HepG2 (cell line): ENCODE measurements at regions not wholly inside any gene's neighbourhood (a gene's known extent, or its start where the extent isn't known, plus 50 kb on each side); places are given as distances from the start of the nearest gene placed in this dataset.

Source experiments
- ATAC-seq: fragments of 200-7000 bp; cut with Tn5 transposase; 3 replicates; pipeline ENCODE4 v1.9.1; 2020; ENCODE audit warnings: mild to moderate bottlenecking, moderate library complexity
- BruUV-seq: library from RNA; stranded (reverse); fragments of 400-500 nt; replicated peaks from 2 replicates; lab custom pipeline; 2021; lab: Mats Ljungman, UMichigan
- CTCF ChIA-PET: fragments of 300-600 bp; formaldehyde crosslinking; extraction: SDS; loops from one replicate; lab custom pipeline; 2021; ENCODE audit warnings: low total read pairs, inconsistent platforms, low intra/inter-chr PET ratio; lab: Yijun Ruan, JAX
- POLR2A ChIA-PET: fragments of 350-600 bp; sonication (Branson Sonifier 250); formaldehyde crosslinking; loops from one replicate; lab custom pipeline; 2020; ENCODE audit warnings: antibody characterized with exemption, inconsistent platforms; lab: Yijun Ruan, JAX
- DNase-seq: peaks from one replicate; pipeline ENCODE4 v3.0.0-alpha.2; 2015; ENCODE audit warnings: low spot score
- FAIRE-seq: peaks from 3 replicates; lab custom pipeline; 2011; peaks lifted over from hg19 to GRCh38; lab: Jason Lieb, UNC
- H2AFZ ChIP-seq: one replicate; pipeline ENCODE4 v1.6.1; 2011; ENCODE audit warnings: low read length, inconsistent platforms
- H3K27ac ChIP-seq: fragments of 300-600 bp; 3 replicates; pipeline ENCODE4 v1.8.0; 2011; ENCODE audit warnings: mixed run types, mild to moderate bottlenecking, mixed read lengths, low read length, inconsistent platforms; ENCODE audit not compliant: insufficient read depth; ENCODE audit errors: extremely low read length
- H3K27me3 ChIP-seq, 2 experiments: fragments of 200-600 bp in 1 of 2; 2 replicates in 1 of 2; 3 replicates in 1 of 2; pipeline versions ENCODE4 v1.6.0 to v1.8.0; 2011; ENCODE audit warnings: low read length in 2 of 2, mild to moderate bottlenecking in 2 of 2, moderate library complexity in 2 of 2, inconsistent platforms in 1 of 2; ENCODE audit not compliant: insufficient read depth in 2 of 2, control insufficient read depth in 1 of 2
- H3K36me3 ChIP-seq, 2 experiments: fragments of 200-600 bp in 1 of 2; replicated peaks in 1 of 2; 2 replicates in 1 of 2; 3 replicates in 1 of 2; pipeline versions ENCODE4 v1.5.1 to v1.8.0; 2011; ENCODE audit warnings: low read length in 2 of 2, inconsistent platforms in 1 of 2; ENCODE audit not compliant: insufficient read depth in 2 of 2, control insufficient read depth in 1 of 2
- H3K4me1 ChIP-seq: 2 replicates; pipeline ENCODE4 v1.5.1; 2012; ENCODE audit warnings: low read length, inconsistent platforms; ENCODE audit not compliant: insufficient read depth
- H3K4me2 ChIP-seq: 2 replicates; pipeline ENCODE4 v1.6.0; 2011; ENCODE audit warnings: low read depth, low read length, inconsistent platforms
- H3K4me3 ChIP-seq, 3 experiments: fragments of 200-600 bp in 1 of 3; sonication (generic), shearing (Covaris generic) in 1 of 3; replicated peaks in 1 of 3; 2 replicates each; pipeline ENCODE4 v1.5.1; 2011 to 2016; ENCODE audit warnings: low read length in 3 of 3, inconsistent platforms in 2 of 3, low read depth in 2 of 3, mild to moderate bottlenecking in 2 of 3, control low read depth in 1 of 3, mixed read lengths in 1 of 3; ENCODE audit not compliant: insufficient read depth in 1 of 3
- H3K79me2 ChIP-seq: one replicate; pipeline ENCODE4 v1.6.1; 2011; ENCODE audit warnings: low read length, inconsistent platforms; ENCODE audit not compliant: insufficient read depth
- H3K9ac ChIP-seq: 2 replicates; pipeline ENCODE4 v1.6.0; 2011; ENCODE audit warnings: mild to moderate bottlenecking, low read depth, low read length, inconsistent platforms; ENCODE audit not compliant: insufficient read depth
- H3K9me3 ChIP-seq: 2 replicates; pipeline ENCODE4 v1.5.1; 2012; ENCODE audit warnings: mild to moderate bottlenecking, low read length
- H4K20me1 ChIP-seq: 2 replicates; pipeline ENCODE4 v1.6.0; 2011; ENCODE audit warnings: inconsistent platforms, mild to moderate bottlenecking, low read length, moderate library complexity; ENCODE audit not compliant: insufficient read depth
- JDP2 ChIP-seq: sonication (generic); formaldehyde crosslinking; IDR thresholded peaks from 2 replicates; pipeline ENCODE4 v1.8.1; 2022; ENCODE audit warnings: missing genetic modification reagents, borderline replicate concordance
- KAT2B ChIP-seq: fragments of 150-350 bp; IDR thresholded peaks from 2 replicates; pipeline ENCODE4 v1.6.1; 2014; ENCODE audit warnings: low read depth, low read length, borderline replicate concordance
- ZNF572 ChIP-seq: sonication (generic); formaldehyde crosslinking; IDR thresholded peaks from 2 replicates; pipeline ENCODE4 v1.5.1; 2020; ENCODE audit warnings: mild to moderate bottlenecking, missing genetic modification reagents
- ZNF772 ChIP-seq: sonication (generic); formaldehyde crosslinking; IDR thresholded peaks from 2 replicates; pipeline ENCODE4 v1.5.0; 2020; ENCODE audit warnings: mild to moderate bottlenecking, missing genetic modification reagents
- WGBS: methylation state at CpG from one replicate; pipeline ENCODE4 v1.1.6; 2017; ENCODE audit warnings: low lambda C conversion rate; 5-methylcytosine and 5-hydroxymethylcytosine counted together
- in situ Hi-C: cut with HindIII; loops from 2 replicates; pipeline ENCODE4 v1.10.0; 2017; ENCODE audit warnings: low pct_unique_long_range_greater_than_20kb; ENCODE audit not compliant: extremely low pct_ligation_motif_present
- intact Hi-C: fragments of 100-400 bp; cut with micrococcal nuclease; formaldehyde crosslinking; loops from one replicate; pipeline ENCODE4 v1.10.0; 2022; ENCODE audit not compliant: unreplicated experiment
- TF ChIP-seq, protein P1 (sequence below): sonication (generic); formaldehyde crosslinking; IDR thresholded peaks from 2 replicates; pipeline ENCODE4 v1.5.1; 2020; ENCODE audit warnings: missing genetic modification reagents, mild to moderate bottlenecking, borderline replicate concordance
- TF ChIP-seq, protein P2 (sequence below): sonication (generic); formaldehyde crosslinking; conservative IDR thresholded peaks from 2 replicates; pipeline ENCODE4 v1.4.0; 2020; ENCODE audit warnings: missing genetic modification reagents

GRCh38 chr9:113798062-113799030, 77.8 kb upstream of the ZNF618 start:
- no peak for ATAC-seq
- Histone ChIP-seq H3K9me3 (no peaks in the 10 kb centered on the region), H3K79me2 (no peaks in the 10 kb centered on the region), H3K27ac (no peak overlapping the region), H3K4me3 (no peak overlapping the region)
- intact Hi-C loops, result no loop called here
- CTCF ChIA-PET, result no interaction called here
- POLR2A ChIA-PET, result no interaction called here
- DNase-seq, result no peak
- TF ChIP-seq JDP2, result no peak
- TF ChIP-seq ZNF572 (CRISPR knock-in tag), result no peak
- TF ChIP-seq KAT2B, result no peak
- TF ChIP-seq ZNF772, result no peak
- TF ChIP-seq, protein P1, sequence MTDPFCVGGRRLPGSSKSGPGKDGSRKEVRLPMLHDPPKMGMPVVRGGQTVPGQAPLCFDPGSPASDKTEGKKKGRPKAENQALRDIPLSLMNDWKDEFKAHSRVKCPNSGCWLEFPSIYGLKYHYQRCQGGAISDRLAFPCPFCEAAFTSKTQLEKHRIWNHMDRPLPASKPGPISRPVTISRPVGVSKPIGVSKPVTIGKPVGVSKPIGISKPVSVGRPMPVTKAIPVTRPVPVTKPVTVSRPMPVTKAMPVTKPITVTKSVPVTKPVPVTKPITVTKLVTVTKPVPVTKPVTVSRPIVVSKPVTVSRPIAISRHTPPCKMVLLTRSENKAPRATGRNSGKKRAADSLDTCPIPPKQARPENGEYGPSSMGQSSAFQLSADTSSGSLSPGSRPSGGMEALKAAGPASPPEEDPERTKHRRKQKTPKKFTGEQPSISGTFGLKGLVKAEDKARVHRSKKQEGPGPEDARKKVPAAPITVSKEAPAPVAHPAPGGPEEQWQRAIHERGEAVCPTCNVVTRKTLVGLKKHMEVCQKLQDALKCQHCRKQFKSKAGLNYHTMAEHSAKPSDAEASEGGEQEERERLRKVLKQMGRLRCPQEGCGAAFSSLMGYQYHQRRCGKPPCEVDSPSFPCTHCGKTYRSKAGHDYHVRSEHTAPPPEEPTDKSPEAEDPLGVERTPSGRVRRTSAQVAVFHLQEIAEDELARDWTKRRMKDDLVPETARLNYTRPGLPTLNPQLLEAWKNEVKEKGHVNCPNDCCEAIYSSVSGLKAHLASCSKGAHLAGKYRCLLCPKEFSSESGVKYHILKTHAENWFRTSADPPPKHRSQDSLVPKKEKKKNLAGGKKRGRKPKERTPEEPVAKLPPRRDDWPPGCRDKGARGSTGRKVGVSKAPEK (CRISPR knock-in tag), result no peak
- TF ChIP-seq, protein P2, sequence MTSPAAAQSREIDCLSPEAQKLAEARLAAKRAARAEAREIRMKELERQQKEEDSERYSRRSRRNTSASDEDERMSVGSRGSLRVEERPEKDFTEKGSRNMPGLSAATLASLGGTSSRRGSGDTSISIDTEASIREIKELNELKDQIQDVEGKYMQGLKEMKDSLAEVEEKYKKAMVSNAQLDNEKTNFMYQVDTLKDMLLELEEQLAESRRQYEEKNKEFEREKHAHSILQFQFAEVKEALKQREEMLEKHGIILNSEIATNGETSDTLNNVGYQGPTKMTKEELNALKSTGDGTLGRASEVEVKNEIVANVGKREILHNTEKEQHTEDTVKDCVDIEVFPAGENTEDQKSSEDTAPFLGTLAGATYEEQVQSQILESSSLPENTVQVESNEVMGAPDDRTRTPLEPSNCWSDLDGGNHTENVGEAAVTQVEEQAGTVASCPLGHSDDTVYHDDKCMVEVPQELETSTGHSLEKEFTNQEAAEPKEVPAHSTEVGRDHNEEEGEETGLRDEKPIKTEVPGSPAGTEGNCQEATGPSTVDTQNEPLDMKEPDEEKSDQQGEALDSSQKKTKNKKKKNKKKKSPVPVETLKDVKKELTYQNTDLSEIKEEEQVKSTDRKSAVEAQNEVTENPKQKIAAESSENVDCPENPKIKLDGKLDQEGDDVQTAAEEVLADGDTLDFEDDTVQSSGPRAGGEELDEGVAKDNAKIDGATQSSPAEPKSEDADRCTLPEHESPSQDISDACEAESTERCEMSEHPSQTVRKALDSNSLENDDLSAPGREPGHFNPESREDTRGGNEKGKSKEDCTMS (CRISPR knock-in tag), result no peak
- TF ChIP-seq, all 625 proteins: peak for 0
- H3K27me3 ChIP-seq, result peaks cover 3 to 4% of the 10 kb centered on the region in 2 experiments; a peak in 3 of 5 replicates
- WGBS, result 46% methylated on average over 13 of the region's 13 CpGs
- H2AFZ ChIP-seq, result no peak overlapping the region
- H3K4me1 ChIP-seq, result peaks cover 8% of the 10 kb centered on the region
- H3K4me2 ChIP-seq, result no peak overlapping the region
- FAIRE-seq, result no peak
- in situ Hi-C loops, result no loop called here
- no peak overlapping the region for H3K9ac ChIP-seq
- no peaks in the 10 kb centered on the region for H4K20me1 ChIP-seq
- no TSS peak for BruUV-seq
- H3K36me3 ChIP-seq, result no peaks in the 10 kb centered on the region
